ENCODE measurements at regions not wholly inside any gene's neighbourhood (a gene's known extent, or its start where the extent isn't known, plus 50 kb on each side); places are given as distances from the start of the nearest gene placed in this dataset.

DNA sequence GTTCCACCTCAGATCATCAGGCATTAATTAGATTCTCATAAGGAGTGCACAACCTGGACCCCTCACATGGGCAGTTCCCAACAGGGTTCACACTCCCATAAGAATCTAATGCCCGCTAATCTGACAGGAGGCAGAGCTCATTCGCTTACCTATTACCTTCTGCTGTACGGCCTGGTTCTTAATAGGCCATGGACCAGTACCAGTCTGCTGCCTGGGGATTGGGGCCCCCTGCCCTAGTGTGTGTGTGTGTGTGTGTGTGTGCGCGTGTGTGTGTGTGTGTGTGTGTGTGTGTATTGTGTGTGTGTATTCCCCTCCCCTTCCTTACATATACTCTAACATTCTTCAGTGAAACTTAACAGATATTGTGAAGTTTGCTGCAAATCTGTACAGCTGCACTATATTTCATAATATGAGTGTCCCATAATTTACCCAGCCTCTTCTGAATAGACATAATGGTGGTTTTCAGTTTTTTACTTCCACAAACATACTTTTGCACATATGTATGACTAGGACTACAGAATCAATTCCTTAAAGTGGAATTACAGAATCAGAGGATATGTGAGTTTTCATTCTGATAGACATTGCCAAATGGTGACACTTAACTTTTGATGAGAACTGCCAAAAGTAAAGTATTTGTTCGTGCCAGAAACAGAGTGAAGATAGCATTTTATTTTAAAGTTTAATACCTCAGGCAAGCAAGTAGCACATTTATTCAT is 205.2 kb upstream of the EEA1 start:
- DNase-seq, result no peak

DNA sequence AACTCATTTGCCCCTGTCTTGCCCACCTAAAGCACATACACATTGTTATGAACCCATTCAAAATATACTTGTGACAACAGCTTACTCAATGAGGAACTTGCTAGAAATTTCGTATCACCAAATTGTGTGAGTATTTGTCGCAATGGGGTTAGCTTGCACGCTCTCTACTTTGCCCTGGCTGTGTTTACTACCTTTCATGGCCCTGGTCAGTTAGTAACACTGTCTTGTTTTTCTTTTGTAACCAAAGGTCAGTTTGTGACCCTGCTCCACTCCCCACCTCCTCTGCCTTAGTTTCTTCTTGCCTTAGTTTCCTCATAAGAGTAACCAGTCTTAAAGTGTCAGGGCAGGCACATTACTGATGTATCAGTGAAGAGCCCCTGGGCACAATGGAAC is 205.8 kb upstream of the EEA1 start:
- DNase-seq, result no peak

DNA sequence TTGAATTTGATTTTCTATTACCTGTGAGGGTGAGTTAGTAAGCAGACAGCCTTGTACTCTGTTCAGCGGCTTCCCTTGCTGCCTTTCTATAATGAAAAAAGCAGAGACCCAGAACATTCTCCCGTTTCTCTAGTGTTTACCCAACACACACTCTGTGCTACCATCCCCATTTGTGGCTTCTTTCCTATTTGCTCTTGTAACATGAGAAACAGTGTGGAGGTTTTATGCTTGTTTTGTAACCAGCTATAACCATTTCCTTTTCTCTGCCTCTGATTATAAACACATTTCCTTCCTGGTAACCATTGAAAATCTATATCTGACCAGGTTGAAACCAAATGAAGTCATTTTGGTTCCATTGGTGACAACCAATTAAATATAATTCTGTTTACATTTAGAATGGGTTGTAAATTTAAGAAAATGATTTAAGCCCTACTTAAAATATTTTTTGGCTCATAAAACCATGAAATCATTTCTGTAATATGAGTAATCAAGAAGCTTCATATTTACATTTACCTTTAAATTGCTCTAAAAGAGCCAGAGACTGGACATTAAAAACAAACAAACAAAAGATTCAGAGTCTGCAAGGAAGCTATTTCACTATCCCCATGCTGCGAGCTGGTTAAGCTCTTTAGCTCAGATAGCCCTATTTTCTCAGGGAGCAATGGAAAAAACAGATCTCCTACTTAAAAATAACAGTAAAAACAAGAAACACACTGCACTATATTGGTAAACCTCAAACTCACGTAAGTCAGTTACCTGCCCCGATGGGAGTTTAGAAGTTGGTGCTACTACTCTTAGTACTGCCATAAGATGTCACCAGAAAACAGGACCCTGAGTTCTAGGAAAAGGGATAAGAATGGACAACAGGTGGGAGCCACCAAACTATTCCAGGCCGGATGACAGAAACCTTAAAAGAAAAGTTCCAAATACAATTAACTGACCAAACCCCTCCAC is 206.5 kb upstream of the EEA1 start:
- DNase-seq, result peak in 1 of 2 donors; percentile 30

DNA sequence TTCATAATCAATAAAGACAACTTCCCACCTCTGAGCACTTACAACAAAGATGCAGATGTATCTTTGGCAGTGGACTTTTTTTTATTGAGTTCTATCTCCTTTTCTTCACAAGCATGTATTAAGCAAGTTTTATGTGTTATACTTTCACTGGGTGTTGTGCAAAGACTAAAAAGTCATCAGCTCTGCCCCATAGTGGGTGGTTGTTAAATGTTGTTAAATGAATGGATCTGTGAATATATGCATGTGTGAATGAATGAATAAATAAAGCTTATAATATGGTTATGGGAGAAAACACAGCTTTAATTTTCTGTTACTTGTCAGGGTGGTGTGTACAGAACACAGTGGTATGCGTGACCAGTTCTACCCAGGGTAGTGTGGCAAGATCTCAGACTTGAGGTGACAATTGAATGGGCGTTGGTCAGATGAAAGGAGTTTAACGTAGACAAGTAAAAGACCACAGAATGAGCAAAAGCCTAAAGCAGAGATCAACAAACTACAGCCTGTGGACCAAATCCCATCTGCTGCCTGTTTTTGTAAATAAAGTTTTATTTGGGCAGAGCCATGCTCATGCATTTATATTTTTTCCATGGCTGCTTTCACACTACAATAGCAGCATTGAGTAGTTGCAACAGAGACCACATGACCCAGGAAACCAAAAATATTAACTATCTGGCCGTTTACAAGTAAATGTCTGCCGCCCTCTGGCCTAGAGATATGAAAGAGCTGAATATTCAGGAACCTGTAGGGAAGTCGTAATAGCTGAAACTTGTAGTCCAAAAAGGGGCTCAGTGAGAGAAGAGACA is 207.4 kb upstream of the EEA1 start:
- no peak for DNase-seq

DNA sequence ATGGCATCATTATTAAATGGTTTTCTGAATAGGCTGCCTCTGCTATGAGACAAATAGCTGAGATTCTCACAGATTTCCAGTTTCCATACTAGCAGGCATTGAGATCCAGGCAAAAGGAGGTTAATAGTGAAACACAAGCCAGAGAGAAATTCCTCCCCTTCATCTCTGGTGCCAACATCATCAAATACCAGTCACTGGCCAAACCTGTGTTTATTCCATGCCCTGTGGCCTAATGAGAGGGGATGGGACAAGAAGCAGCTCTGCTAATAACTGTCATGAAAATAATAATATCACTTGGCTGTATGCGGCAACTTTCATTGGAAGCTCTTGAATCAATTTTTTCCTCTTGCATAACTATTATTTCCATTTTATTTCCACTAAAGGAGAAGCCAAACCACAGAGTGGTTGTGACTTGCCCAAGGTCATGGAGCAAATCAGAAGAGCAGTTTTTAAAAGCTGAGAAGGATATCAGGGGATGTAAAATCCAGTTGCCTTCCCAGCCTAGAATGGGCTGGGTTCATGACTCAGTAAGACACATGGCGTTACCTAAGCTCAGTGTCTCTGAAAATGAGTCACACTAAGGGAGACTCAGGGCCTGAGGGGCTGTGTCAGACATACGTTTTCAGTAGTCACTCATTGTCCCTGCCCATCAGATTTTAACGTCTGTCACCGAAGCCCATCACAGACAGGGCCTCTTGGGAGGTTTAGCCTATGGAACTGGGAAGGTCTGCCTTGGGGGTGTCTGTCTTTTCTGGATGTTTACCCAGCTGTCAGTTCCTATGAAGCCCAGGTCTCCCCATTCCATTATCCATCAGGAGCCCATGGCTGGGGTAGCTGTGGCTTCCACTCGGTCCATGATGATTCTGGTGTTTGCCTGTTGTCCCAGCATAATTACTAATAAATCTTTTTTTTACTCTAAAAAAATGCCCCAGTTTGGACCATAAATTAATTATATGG is 208.8 kb upstream of the EEA1 start:
- DNase-seq, result no peak

GRCh38 chr12:93139028-93139665 is 210.1 kb upstream of the EEA1 start:
- no peak for DNase-seq

GRCh38 chr12:93140325-93140724 is 211.2 kb upstream of the EEA1 start:
- no peak for DNase-seq

GRCh38 chr12:93140801-93141200 is 211.7 kb upstream of the EEA1 start:
- no peak for DNase-seq

- DNase-seq, result no peak
Measured at GRCh38 chr12:93142881-93143280, 213.8 kb upstream of the EEA1 start.

DNA sequence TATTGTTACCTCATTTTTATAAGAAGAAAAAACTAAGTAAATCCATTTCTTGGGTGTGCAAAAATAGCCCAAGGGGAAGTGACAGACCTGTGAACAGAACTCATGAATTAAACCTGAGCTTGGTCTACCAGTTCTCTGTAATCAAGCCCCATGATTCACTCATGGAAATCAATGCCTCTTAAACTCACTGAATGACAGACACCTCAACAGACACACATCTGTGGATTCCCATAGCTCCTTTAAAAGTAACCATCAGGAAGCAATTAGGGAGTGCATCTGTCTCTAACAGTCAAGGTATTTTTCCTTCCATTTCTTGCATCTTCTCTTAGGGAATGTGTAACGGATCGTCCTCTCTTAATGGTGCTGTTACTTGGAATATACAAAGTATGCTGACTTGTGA is 215.0 kb upstream of the EEA1 start:
- no peak for DNase-seq

DNA sequence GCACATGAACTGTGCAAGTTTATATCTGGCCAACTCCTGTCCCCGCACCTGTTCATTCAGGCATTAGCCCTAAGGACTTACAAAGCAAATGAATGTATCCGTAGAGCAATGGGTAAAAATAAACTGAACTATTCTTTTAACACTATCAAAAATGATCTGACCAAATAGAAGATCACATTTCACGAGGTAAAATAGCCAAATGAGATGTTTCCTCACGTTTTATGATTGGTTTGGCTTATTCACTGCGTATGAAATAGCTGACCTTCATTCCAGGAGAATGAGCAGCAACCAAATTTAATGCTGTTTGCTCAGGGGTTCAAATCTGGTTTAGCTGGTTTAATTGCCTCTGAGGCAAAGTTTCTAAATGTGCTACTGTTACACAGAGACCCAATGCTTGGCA is 216.0 kb upstream of the EEA1 start:
- DNase-seq, result no peak

GRCh38 chr12:93146263-93146939 is 217.3 kb upstream of the EEA1 start:
- DNase-seq, result no peak

- no peak for DNase-seq
Measured at GRCh38 chr12:93146970-93147369, 217.9 kb upstream of the EEA1 start.

DNA sequence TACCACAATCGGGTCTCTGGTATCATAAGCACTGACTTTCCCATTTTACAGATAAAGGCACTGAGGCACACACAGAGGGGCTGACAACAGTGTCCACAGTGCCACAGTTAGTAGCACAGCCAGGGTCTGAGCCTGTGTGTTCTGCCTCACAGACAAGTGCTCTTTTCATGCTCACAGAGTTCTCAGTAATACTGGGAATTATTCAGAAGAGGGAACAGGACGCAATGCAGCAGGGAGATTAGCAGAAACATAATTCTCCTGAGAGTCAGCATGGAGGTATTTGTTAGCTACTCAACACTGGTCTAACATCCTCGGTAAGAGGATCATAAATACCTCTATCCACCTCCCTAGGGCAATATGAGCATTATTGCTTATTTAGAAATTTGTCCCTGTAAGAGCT is 219.3 kb upstream of the EEA1 start:
- DNase-seq, result no peak

GRCh38 chr12:93149229-93149628 is 220.1 kb upstream of the EEA1 start:
- no peak for DNase-seq

- no peak for DNase-seq
Measured at GRCh38 chr12:93151079-93151762, 222.1 kb upstream of the EEA1 start.

DNA sequence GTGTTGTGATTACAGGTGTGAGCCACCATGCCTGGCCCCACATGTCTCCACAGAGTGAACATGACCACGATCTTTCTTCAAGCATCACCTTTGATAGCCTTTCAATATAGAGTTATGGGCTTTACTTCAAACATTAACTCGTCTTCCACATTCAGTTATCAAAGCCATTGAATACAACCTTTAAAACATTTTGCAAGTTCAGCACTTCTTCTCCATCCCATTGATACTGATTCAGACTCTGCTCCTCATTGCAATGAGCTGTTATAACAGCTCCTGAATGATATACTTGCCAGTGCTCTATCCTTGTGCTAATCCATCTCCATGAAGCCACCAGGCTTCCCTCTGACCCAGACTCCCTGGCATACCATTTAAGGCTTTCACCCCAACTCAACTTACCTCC is 223.5 kb upstream of the EEA1 start:
- no peak for DNase-seq

- DNase-seq, result no peak
Measured at GRCh38 chr12:93153321-93153720, 224.2 kb upstream of the EEA1 start.

DNA sequence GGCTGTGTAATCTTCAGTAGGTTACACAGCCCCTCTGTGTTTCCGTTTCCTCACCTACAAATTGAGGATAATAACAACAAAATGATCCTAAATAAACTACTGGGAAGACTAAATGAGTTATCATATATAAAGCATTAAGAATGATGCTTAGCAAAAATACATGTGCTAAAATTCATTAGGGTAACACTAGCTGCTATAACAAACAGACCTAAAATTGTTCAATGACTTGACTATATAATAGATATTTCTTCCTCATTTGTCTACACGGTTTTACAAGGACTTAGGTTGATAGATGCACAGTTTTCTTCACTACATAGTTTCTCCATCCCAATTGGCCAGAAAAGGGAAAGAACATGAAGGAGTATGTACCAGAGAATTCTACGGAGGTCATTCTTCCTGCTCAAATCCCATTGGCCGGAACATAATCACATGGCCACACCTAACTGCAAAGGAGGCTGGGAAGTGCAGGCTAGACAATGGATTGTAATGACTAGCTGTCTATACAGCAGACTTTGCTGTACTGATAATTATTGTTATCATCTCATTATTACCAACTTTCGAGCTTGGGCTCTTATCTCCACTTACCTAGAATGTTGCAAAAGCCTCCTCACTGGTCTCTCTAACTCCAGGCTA is 223.5 kb upstream of the NUDT4 start:
- DNase-seq, result no peak

Data from right lung (tissue), 2 donors.